ENCODE measurements at regions not wholly inside any gene's neighbourhood (a gene's known extent, or its start where the extent isn't known, plus 50 kb on each side); places are given as distances from the start of the nearest gene placed in this dataset.
A peak's percentile ranks its signal among the peaks of the same experiment; 100 is the strongest.

- TF ChIP-seq CTCF (IDR thresholded peaks at IDR 0.05; ENCODE audit: poor library complexity, severe bottlenecking), result no peak
- no peaks in the 10 kb centered on the region for H3K27me3 ChIP-seq (ENCODE audit: insufficient read depth, poor library complexity, severe bottlenecking)
- no peak overlapping the region for H3K4me3 ChIP-seq (ENCODE audit: severe bottlenecking)
- H3K9me3 ChIP-seq (ENCODE audit: severe bottlenecking), result peaks cover 3% of the 10 kb centered on the region
- ATAC-seq (ENCODE audit: low read depth) (peak; percentile 44; the same call in 1 of the 3 replicates), DNase-seq (ENCODE audit: low spot score) (no peak)
- H3K36me3 ChIP-seq (ENCODE audit: low read depth), result no peaks in the 10 kb centered on the region
- H3K4me1 ChIP-seq (ENCODE audit: insufficient read depth, poor library complexity, severe bottlenecking), result peaks cover 9% of the 10 kb centered on the region
- peak overlapping the region; percentile 36 for H3K27ac ChIP-seq (ENCODE audit: poor library complexity, severe bottlenecking)
These were observed 818.9 kb upstream of the ACVR2A start for GRCh38 chr2:147025646-147026585.

DNA sequence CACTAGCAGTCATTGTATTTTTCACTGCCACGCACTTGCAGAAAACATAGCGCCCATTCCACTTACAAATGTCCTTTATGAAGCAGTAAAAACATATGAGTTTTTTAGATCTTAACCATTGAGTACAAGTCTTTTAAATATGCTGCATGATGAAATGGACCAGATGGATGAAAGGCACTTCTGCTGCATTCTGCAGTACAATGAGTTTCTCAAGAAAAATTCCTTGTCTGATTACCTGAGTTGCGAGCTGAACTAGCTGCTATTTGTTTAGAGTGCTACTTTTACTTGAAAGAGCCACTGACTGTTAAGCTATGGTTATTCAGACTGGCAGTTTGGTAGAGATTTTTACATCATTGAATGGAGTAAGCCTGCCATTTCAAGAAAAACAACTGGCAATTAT is 825.5 kb upstream of the ACVR2A start:
- DNase-seq (ENCODE audit: low spot score), result no peak
- no peaks in the 10 kb centered on the region for H3K27me3 ChIP-seq (ENCODE audit: insufficient read depth, poor library complexity, severe bottlenecking)
- peaks cover 3% of the 10 kb centered on the region for H3K9me3 ChIP-seq (ENCODE audit: severe bottlenecking)
- ATAC-seq (ENCODE audit: low read depth), result no peak
- TF ChIP-seq CTCF (IDR thresholded peaks at IDR 0.05; ENCODE audit: poor library complexity, severe bottlenecking), result no peak
- no peak overlapping the region for H3K4me3 ChIP-seq (ENCODE audit: severe bottlenecking)
- H3K27ac ChIP-seq (ENCODE audit: poor library complexity, severe bottlenecking), result no peak overlapping the region
- no peaks in the 10 kb centered on the region for H3K36me3 ChIP-seq (ENCODE audit: low read depth)
- H3K4me1 ChIP-seq (ENCODE audit: insufficient read depth, poor library complexity, severe bottlenecking), result no peaks in the 10 kb centered on the region

DNA sequence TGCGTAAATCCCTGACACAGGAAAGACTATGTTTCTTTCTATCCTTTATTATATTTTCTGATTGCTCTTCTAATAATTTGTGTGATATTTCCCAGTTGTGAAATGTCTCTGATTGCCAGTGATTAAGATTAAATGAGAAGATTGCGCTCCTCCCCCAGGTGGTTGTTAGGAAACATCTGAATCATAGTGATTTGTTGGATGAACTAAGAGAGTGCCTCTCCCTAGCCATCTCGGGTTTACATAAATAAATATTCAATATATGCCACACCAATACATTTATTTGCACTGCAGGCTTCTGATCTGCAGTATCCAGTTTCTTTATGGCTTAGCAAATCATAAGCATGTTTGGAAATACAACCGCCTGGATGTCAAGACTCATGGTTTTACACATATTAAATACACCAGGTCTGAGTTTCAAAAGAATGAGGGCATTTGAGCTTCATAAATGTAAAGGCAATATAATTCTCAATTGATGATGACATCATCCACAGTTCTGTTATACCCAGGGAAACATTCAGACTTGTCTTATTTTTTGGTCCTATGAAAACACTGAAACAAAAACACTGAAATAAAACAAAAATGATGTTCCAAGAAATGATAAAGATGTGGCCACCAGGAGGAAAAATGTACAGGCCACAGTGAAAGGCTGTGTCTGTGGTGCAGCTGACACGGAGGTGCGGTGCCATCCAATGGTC is 826.7 kb upstream of the ACVR2A start:
- ATAC-seq (ENCODE audit: low read depth) (no peak), DNase-seq (ENCODE audit: low spot score) (no peak)
- Histone ChIP-seq H3K27me3 (ENCODE audit: insufficient read depth, poor library complexity, severe bottlenecking) (no peaks in the 10 kb centered on the region), H3K9me3 (ENCODE audit: severe bottlenecking) (peaks cover 3% of the 10 kb centered on the region), H3K4me3 (ENCODE audit: severe bottlenecking) (no peak overlapping the region), H3K36me3 (ENCODE audit: low read depth) (no peaks in the 10 kb centered on the region), H3K27ac (ENCODE audit: poor library complexity, severe bottlenecking) (no peak overlapping the region), H3K4me1 (ENCODE audit: insufficient read depth, poor library complexity, severe bottlenecking) (no peaks in the 10 kb centered on the region)
- TF ChIP-seq CTCF (IDR thresholded peaks at IDR 0.05; ENCODE audit: poor library complexity, severe bottlenecking), result no peak

GRCh38 chr2:147016181-147016580 is 828.6 kb upstream of the ACVR2A start:
- TF ChIP-seq CTCF (IDR thresholded peaks at IDR 0.05; ENCODE audit: poor library complexity, severe bottlenecking), result no peak
- no peaks in the 10 kb centered on the region for H3K27me3 ChIP-seq (ENCODE audit: insufficient read depth, poor library complexity, severe bottlenecking)

More at GRCh38 chr2:147016181-147016580, 828.6 kb upstream of the ACVR2A start:
- Histone ChIP-seq H3K9me3 (ENCODE audit: severe bottlenecking) (no peaks in the 10 kb centered on the region), H3K27ac (ENCODE audit: poor library complexity, severe bottlenecking) (no peak overlapping the region), H3K36me3 (ENCODE audit: low read depth) (no peaks in the 10 kb centered on the region), H3K4me1 (ENCODE audit: insufficient read depth, poor library complexity, severe bottlenecking) (no peaks in the 10 kb centered on the region), H3K4me3 (ENCODE audit: severe bottlenecking) (no peak overlapping the region)
- DNase-seq (ENCODE audit: low spot score) (no peak), ATAC-seq (ENCODE audit: low read depth) (no peak)

Data from RWPE2 (cell line).